HG03066 (cell line): ENCODE measurements at regions not wholly inside any gene's neighbourhood (a gene's known extent, or its start where the extent isn't known, plus 50 kb on each side); places are given as distances from the start of the nearest gene placed in this dataset.

Experiments used
- ATAC-seq: cut with Tn5 transposase; IDR thresholded peaks from one replicate; pipeline ENCODE4 v1.9.1; 2021; ENCODE audit warnings: low read depth; ENCODE audit not compliant: unreplicated experiment

DNA sequence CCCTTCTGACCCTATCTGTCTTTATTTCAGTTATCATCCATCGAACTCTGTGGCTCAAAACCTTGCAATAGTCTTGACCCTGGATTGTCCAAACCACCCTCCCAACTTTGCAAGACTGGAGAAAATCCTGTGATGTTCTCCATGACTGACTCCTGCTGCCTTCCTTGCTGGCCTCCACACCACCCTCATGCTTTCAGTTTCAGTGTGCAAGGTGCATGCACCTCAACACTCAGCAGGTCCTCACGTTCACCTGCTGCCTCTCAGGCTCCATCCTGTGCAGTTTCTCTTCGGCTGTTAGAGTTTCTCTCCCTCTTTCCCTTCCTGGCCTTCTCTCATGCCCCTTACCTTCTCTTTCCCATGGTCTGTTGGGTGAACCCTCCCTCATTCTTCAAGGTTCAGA is 59.4 kb upstream of the ASIC2 start:
- ATAC-seq = no peak

DNA sequence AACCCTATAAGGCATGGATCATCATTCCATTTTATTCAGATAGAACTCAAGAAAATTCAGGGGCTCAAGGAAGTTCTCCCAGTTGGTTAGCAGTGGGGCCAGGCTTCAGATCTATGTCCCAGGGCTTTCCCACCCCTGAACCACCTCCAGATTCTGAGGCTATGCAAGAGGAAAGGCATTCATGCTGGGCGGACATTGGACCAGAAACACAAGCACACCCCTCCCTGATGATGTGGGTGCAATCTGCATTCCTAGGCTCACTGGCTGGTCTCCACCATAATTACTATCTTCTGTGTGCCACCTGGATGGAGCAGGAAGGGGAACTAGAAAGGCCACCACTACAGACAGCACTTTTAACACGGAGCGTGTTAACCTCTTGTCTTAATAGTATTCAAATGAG is 63.2 kb upstream of the ASIC2 start:
- ATAC-seq = no peak

DNA sequence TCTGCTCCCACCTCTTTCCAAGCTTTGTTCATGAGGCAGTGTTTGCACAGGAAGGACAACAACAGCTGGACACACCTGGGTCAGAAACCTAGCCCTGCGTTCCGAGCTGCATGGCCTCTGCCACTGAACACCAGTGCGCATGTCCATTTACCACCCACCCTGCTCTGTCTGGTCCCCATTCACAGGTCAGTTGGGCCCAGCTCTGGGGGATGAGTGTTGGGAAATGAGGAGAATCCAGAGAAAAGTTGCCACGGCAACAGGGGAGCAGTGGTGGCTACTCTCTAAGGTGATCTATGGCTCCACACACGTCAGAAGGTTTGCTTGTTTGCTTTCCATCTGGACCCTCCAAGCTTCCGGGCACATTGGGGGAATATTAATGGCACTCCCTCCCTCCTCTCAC is 70.4 kb upstream of the ASIC2 start:
- no peak for ATAC-seq

DNA sequence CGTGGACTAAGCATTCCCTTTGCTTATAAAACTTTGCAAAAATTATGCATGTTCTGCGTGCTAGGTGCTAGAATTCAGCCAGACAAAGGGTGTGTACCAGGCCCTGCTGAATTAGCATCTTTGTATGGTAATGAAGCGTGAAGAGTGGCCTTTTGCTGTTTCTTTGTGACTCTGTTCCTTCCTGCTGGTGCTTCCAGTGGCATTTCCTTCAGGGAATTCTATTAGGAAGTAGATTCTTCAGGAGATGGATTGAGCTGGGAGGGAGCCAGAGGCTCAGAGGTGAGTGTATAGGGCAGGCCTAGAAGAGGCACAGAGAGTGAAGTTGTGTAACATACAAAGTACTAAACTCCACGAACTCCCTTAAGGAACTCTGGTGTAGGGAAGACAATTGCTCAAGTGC is 73.9 kb upstream of the ASIC2 start:
- no peak for ATAC-seq

DNA sequence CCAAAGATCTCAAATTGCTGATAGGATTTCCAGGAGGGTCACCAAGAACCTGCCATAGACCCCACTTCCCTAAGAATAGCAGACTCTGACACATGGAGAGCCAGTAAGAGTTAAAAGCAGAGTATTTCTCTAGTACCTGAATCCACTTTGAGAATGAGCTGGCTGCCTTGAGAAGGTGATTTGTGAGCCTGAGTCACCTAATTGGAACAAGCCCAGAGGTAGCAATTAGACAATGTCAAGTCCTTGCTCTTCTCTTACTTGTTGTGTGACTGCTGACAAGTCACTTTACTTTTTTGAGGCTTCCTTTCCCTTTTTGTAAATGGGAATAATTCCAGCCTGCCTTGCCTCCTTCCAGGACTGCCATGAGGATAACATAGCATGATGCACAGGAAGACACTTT is 76.1 kb upstream of the ASIC2 start:
- ATAC-seq = no peak

DNA sequence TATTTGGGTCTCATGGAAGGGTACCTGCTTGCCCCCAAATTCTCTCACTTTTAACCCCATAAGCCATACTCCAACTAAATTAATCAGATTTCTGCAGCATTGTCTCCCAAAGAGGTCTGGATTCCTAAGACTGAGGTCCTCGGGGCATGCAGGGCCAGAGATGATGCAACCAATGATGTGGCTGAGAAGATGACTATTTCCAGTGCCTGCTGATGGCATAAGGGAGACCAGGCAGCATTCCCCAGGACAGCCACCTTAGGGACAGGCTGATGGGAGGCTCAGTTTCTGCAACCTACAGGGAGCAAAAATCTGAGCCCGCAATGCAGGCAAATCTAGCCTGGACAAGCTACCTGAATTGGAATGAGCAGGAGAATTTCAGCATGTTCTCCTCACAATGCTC is 76.8 kb upstream of the ASIC2 start:
- ATAC-seq = no peak

DNA sequence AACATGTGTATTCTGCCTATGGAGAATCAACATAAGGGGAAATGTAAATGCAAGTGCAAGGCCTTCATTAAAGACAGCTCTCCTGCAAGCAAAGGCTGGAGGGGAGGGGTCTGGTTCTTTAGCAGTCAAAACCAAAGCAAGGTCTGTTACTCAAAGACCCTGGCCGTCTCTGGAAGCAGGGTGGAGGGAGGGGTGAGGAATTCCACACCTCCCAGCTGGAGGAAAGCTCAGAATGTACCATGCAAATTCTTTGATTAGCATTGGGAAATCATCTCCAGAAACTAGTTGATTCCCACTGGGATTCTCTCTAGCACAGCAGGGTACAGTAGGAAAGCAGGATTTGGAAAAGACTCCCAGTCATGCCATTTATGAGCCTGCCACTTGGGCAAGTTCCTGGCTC is 77.3 kb upstream of the ASIC2 start:
- no peak for ATAC-seq

DNA sequence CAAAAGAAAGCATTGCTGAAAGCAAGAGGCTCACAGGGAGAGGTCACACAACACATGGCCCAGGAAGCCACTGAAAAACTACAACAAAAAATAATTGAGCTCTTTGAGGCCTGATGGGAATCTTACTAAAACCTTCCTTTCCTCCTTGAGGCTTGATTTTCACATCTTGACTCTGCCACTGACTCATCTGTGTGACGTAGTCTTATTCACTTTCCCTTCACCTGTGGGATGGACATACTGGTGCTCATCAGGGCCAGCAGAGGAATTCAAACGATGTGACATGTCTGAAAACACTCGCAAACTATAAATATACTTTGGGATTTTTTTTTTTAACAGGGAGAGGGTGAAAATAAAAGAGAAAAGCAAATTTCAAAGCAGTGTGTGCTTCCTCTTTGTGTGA is 78.3 kb upstream of the ASIC2 start:
- ATAC-seq = no peak

DNA sequence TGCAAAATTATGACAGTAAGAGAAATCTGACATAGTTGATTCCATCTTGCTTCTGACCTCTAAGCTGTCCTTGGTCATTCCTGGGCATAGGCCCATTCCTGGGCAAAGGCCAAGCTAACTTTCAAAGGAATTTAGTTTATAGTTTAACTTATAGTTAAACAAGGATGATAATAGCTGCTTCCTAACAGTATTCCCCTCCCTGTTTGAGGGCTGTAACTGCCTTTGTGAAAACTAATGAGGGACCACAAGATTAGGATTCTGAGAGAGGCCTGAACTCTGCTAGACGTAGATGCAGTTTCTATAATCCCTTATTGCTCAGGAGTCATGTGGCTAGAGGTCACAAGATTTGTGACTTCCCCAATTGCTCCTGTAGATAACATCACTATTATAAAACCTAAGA is 80.2 kb upstream of the ASIC2 start:
- no peak for ATAC-seq

DNA sequence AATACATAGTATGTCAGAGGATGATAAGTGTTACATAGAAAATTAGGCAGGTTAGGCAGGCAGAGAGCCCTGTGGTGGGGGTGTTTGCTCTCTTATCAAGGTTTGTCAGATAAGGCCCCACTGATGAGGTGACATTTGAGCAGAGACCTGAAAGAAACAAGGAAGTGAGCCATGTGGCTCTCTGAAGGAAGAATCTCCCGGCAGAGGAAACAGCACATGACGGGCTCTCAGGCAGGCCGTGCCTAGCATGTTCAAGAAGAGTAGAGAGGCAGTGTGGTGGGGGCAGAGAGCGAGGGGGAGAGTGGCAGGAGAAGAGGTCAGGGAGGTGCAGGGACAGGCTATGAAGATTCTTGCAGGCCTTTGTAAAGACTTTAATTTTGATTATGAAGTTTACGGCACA is 82.0 kb upstream of the ASIC2 start:
- ATAC-seq = no peak

DNA sequence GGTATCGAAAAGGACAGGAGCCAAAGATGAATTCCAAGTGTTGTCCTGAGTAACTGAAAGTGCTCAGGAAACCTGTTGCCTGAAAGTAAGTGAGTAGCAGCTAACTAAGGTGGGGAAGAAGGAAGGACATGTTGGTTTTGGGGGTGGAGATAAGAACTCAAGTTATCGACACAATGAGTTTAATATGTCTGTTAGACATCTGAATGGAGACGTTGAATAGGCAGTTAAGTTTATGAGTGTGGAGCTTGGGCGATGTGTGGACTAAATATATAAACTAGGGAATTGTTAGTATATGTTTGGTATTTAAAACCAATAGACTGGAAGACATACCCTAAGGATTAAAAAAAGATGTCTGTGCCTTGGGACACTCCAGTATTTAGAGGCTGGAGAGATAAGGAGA is 82.7 kb upstream of the ASIC2 start:
- ATAC-seq = no peak

DNA sequence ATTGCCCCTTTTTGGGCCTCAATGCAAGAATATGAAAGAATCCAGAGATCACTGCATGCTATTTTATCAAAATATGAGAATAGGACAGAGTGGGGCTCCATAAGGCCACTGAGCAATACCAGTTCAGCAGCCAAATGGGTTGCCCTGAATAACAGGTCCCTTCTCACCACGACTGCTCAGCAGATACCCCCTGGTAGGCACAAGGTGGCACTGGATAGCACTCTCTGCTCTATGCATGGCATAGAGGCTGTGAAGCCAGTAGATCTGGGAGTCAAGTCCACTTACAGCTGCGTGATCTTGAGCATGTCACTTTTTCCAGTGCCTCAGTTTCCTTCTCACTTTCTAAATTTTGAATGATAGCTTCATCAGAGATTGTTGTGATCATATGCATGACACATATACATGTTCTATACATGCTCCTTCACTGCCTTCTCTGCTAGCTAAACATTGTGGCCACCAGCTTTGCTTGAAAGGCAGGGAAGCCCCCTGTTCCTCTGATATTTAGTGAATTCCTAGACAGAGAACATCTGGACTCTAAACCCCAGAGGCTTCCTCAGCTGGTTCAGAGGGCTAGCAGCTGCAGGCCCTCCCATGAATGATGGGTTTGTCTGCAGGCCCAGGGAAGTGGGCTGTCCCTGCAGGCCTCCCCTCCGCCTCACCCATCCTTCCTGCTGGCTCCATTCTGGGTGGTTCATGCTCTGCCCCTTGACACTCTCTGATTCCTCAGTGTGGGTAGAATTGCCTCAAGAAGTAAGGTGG is 84.9 kb upstream of the ASIC2 start:
- ATAC-seq = no peak

DNA sequence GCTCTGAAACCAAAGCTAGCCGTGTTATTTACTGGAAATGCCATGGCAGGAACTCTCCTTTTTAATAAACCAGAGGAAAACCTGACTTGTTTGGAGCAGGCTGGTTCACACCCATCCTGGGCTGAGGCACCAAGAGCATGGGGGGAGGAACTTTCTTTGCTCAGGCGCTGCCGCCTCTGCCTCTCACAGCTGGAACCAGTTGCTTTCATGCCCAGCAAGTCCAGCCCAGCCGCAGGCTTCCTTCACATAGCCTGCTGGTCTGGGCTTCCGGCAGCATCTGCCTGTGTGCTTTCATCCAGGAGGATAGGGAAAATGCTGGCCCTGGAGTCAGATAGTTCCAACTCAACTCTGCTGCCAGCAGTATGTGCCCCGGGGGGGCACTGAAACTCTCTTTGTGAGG is 88.1 kb upstream of the ASIC2 start:
- ATAC-seq = no peak

DNA sequence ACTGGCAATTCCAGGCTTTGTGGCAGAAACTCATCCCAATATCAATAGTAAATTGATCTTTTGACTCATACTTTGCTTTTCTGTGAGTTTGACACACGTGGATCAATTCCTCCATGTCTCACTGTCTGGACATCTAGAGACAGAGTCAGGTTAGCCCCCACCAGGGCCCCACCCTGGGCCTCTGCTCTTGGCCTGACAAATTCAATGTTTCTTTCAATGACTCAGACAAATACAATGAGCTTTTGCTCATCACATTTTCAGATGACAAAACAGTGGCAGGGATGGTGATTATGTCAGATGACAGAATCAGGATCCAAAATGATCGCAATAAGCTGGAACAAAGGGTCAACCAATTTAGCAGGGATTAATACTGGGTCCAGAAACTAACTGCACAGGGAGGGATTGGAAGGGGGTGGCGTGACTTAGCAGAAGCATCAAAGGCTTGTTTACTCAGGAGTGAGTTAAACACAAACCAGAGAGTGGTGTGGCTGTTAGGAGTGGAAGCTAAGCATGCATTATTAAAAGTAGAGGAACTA is 90.5 kb upstream of the ASIC2 start:
- ATAC-seq = no peak

DNA sequence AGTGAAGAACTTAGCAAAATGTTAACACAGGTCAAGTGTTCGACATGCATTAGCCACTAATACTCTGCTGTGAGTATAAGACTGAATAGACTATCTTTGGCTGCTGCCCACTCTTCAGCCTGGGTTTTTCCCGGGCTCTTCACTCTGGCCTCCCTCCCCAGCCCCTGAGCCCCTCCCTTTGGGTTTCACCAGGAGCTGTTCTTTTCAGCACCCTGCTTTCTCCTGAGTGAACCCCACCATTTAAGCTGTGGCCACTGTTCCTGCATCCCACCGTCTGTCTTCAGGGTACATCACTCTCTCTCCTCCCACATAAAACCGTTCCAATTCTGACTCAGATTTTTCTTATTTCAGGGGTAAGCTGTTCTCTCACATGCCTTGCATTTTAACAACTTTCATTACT is 92.0 kb upstream of the ASIC2 start:
- ATAC-seq = no peak

DNA sequence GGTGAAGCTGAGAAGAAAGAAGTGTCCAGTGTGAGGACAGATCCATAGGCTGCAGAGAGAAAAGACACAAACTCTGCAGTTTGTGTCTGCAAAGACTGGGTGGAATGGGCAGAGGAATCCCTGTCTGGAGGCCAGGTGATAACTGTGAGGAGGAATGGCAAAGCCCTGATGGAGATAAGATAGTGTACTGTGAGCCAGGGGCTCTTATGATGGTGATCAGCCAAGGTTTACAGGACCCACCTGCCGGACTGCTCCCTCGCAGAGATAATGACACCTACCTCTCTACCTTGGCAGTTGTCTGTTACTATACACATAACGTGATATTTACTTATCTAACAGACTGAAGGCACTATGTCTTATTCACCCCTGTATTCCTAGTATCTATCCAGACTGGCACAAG is 92.6 kb upstream of the ASIC2 start:
- ATAC-seq = no peak

DNA sequence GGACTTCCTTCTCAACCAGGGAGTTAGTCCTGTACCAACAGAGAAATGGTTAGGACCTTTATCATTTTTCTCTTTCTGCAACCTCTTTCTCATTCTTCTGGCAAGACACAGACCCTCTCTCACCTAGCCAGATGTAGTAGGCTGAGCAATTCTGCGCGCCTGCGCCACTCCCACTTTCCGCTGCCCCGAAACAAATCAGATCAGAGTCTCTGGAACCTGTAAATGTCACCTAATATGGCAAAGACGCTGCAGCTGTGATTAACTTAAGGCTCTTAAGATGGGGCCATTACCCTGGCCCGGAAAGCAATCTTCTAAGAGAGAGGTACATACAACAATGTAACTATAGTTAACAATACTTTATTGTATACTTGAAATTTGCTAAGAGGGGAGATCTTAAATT is 94.3 kb upstream of the ASIC2 start:
- ATAC-seq = no peak

DNA sequence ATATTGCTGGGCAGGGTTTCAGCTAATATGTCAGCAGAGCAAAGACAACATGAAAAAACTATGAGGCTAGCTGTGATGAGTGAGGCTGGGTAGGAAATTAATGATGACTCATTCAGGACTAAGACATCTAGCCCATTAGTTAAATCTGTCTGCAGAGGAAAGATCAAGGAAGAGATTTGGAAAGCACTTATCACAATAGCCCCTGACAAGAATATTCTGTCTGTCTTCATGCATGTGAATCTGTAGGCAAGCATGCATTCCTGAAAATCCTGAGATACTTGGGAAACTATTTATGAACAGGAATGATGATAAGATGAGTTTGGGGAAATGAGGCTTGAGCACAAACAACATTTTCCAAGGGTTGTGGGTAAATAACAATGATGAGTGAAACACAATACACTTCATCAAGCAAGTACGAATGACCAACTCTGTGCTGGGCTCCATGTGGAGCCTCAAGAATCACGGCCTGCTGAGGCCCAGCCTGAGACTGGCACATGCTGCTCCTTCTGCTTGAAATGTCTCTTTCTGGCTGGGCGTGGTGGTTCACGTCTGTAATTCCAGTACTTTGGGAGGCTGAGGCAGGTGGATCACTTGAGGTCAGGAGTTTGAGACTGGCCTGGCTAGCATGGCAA is 96.5 kb upstream of the ASIC2 start:
- ATAC-seq = no peak

DNA sequence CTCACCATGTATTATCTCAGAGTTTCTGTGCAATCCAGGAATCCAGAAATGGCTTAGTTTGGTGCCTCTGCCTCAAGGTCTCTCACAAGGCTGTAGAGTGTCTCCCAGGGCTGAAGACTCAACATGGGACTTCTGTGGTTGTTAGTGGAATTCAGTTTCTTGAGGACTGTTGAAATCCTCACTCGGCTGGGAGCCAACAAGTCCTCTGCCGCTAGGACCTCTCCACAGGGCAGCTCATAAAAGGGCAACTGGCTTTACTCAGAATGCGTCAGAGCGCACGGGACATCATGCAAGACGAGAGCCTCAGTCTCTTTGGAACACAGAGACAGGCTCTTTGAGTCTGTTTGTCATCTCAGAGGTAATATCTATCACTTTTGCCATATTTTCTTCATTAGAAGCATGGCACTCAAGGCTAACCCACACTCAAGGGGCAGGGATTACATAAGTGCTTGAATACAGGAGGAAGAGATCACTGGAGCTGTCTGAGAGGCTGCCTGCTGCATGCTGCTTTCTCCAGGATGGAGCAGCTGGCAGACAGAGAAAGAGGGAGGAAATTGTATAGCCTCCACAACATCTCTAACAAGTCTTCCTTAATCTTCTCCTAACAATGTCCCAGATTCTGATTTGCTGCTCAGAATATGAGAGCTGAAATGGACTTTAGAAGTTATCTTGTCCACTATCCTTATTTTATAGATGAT is 97.5 kb upstream of the ASIC2 start:
- ATAC-seq = no peak

DNA sequence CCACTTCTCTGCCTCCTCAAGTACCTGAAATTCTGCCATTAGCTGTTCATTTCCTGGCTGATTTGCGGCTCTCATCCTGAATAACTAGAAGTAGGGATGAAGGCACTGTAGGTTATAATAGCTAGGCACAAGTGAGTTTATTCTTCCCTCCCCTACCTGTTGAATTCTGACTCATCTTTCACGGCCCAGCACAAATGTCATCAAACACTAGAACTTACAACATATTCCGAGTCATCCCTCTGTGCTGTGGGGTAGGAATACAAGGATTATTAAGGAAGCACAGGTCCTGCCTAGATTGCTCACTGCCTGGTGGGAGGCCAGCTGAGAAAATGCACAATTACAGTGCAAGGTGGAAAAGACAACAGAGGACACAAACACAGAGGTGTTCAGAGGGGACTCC is 103.7 kb upstream of the ASIC2 start:
- no peak for ATAC-seq

DNA sequence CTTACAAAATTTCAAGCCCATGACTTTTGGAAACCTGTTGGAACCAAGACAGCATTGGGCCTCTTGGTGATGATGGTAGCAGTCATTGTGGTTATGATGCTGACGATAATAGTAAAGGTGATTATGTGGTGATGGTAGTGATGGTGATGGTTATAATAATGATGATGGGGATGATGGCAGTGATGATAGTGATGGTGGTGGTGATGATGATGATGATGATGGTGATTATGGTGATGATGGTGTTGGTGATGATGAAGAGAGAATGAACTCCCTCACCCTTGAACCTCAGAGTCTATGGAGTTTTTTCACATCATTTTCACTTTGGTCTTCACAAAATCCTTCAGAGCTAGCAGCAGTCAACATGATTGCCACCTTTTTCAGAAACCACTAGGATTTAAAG is 105.3 kb upstream of the ASIC2 start:
- no peak for ATAC-seq

DNA sequence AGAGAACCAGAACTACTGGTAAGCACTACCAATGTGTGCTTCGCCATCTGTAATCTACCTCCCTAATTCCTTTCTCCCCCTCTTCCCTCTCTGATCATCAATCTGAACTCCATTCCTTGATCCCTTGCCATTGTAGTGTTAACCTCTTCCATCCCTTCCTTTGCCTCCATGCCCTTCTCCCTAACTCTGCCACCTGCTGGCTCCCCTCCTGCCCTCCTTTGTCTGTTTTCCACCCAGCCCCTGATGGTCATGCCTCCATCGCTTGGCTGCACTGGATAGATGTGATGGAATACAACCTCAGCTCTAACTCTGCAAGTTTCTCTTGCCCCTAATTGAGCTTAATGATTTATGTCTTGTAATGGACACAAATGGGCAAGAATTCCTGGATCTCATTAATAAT is 108.2 kb upstream of the ASIC2 start:
- ATAC-seq = no peak
